Aorta (tissue), 5 donors: ENCODE measurements at regions not wholly inside any gene's neighbourhood (a gene's known extent, or its start where the extent isn't known, plus 50 kb on each side); places are given as distances from the start of the nearest gene placed in this dataset.
"Not testable (repeated sequence)": the region's sequence is repeated elsewhere in the genome, so short reads cannot be mapped to it uniquely, and the experiment has no call there.

Experiments
- ATAC-seq: fragments of 200-7000 bp; cut with Tn5 transposase; one replicate; pipeline ENCODE4 v1.9.1; 2022; ENCODE audit warnings: moderate library complexity; ENCODE audit not compliant: low FRiP score
- DNase-seq, 2 donors: peaks; one replicate each; pipeline ENCODE4 v3.0.0-alpha.2; 2020
- H3K27ac ChIP-seq, 2 donors: one replicate each; pipeline ENCODE4 v1.5.1; 2013; ENCODE audit warnings: low read length in 2 of 2, mild to moderate bottlenecking in 2 of 2, moderate library complexity in 2 of 2, control low read depth in 1 of 2, inconsistent platforms in 1 of 2, low read depth in 1 of 2
- H3K27me3 ChIP-seq, 2 donors: one replicate each; pipeline ENCODE4 v1.6.1; 2013; ENCODE audit warnings: control low read depth in 1 of 2, low read length in 1 of 2, mild to moderate bottlenecking in 1 of 2, moderate library complexity in 1 of 2; ENCODE audit not compliant: insufficient read depth in 2 of 2, control insufficient read depth in 1 of 2
- H3K36me3 ChIP-seq, 2 donors: one replicate each; pipeline ENCODE4 v1.6.1; 2013; ENCODE audit warnings: control low read depth in 1 of 2, low read length in 1 of 2, mild to moderate bottlenecking in 1 of 2; ENCODE audit not compliant: insufficient read depth in 2 of 2, control insufficient read depth in 1 of 2
- H3K4me1 ChIP-seq, 2 donors: one replicate each; pipeline ENCODE4 v1.6.1; 2013; ENCODE audit warnings: low read length in 2 of 2, control low read depth in 1 of 2, mild to moderate bottlenecking in 1 of 2, moderate library complexity in 1 of 2; ENCODE audit not compliant: insufficient read depth in 2 of 2, control insufficient read depth in 1 of 2
- H3K4me3 ChIP-seq, 2 donors: one replicate each; pipeline ENCODE4 v1.5.1; 2013; ENCODE audit warnings: low read length in 2 of 2, control low read depth in 1 of 2, mild to moderate bottlenecking in 1 of 2
- H3K9me3 ChIP-seq: one replicate; pipeline ENCODE4 v1.6.1; 2013; ENCODE audit warnings: mild to moderate bottlenecking, low read length; ENCODE audit not compliant: control insufficient read depth
- WGBS, 2 donors: extraction: QIAGEN DNeasy Blood & Tissue Kit; methylation state at CpG; one replicate each; pipeline ENCODE4 v1.1.7; 2013; 5-methylcytosine and 5-hydroxymethylcytosine counted together
- intact Hi-C, 2 donors: fragments of 100-400 bp; cut with DNase I; formaldehyde crosslinking; loops; one replicate each; pipeline versions ENCODE4 v1.14.2 to v1.15.0; 2022
- donor health status: healthy with polysubstance abuse.
- donor health status: Bipolar disorder and iron deficiency.
- donor health status: DM: no; HTN: no; CAD: no.
- donor health status: DM: no; HTN: no; CAD: no.
- donor health status: DM: yes; HTN: yes; CAD: no.

DNA sequence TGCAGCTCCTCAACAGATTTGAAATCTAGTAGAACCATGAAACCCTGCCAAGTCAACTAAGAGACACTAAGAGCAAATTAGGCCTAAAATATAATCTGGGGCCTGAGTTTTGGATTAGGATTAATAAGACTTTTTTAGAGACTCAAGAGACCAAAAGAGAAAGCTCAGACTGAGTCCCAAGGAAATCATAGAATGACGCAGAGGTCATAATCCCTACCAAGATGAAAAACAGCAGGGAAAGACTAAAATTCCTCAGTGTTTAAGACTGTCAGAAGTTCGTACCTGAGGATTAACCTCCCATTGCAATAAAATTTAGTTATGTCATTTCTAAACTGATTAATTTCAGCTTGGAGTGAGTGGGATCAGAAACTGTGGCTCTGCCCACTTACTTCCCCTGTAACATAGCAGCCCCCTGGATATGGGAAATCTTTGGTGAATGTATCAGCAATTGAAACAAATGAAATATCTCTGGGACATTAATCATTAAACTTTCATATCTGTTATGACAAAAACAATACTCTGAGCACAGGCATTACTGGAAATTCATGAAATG is 200.3 kb downstream of the EDN1 start:
- ATAC-seq, result peak; percentile 31
- H3K4me1 ChIP-seq, result peaks cover 2 to 10% of the 10 kb centered on the region in 2 donors
- H3K27me3 ChIP-seq, result no peaks in the 10 kb centered on the region
- H3K4me3 ChIP-seq, result no peak overlapping the region
- peak overlapping the region; percentile 65 to 71 for H3K27ac ChIP-seq
- H3K9me3 ChIP-seq, result no peaks in the 10 kb centered on the region
- intact Hi-C loops, result loop anchor here in 1 of 2 donors (5.0 kb wide), 2 partner anchors 112 to 193 kb away; no protein-coding TSS in a partner anchor
- H3K36me3 ChIP-seq, result no peaks in the 10 kb centered on the region
- 47 to 52% methylated on average over 2 of the region's 2 CpGs for WGBS, 2 donors
- no peak for DNase-seq

DNA sequence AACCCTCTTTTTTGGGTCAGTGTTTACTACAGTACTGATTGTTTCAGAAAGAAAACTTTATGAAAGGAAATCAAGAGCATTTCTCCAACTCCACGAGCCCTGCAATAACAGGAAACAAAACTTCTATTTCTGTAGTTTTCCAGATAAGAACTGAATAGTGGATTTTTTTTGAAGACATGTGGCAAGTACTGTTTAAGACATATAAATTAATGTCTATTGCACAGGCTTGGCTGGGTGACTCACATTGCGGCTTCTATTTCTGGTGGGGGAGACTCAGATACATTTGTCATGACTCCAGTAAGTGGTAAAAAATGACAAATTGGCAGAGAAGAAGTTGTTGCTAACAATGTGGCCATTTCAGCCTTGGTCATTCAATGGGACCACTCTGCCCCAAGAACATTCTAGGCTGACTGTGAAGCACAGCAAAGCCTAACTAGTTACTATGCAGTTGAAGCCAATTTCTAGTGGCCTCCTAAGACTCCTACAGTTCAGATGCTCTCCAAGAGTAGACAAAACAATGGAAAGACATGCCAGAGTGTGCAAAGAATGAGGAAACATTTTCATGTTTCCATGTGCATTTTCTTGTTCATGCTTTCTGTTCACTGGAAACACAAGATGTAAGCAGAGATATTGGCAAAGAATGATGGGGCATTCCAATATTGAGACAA is 200.9 kb downstream of the EDN1 start:
- Histone ChIP-seq H3K4me1 (peaks cover 2 to 10% of the 10 kb centered on the region in 2 donors), H3K36me3 (no peaks in the 10 kb centered on the region), H3K9me3 (no peaks in the 10 kb centered on the region), H3K4me3 (no peak overlapping the region), H3K27me3 (no peaks in the 10 kb centered on the region), H3K27ac (peak overlapping the region; percentile 45 to 59)
- peak in 1 of 2 donors; percentile 75 for DNase-seq
- 2 to 4% methylated on average over 2 of the region's 2 CpGs for WGBS, 2 donors
- intact Hi-C loops, result loop anchor here in 1 of 2 donors (5.0 kb wide), 2 partner anchors 111 to 194 kb away; no protein-coding TSS in a partner anchor
- ATAC-seq, result peak; percentile 83

DNA sequence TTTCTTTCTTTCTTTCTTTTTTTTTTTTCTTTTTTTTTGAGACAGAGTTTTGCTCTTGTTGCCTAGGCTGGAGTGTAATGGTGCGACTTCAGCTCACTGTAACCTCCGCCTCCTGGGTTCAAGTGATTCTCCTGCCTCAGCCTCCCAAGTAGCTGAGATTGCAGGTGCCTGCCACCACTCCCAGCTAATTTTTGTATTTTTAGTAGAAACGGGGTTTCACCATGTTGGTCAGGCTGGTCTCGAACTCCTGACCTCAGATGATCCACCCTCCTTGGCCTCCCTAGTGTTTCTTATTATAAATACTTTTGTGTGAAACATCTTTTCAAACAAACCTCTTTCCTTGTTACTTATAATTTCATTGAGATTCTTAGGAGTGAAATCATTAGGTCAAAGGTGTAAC is 202.8 kb downstream of the EDN1 start:
- intact Hi-C loops, result loop anchor here in 1 of 2 donors (5.0 kb wide), 2 partner anchors 109 to 196 kb away; no protein-coding TSS in a partner anchor
- H3K4me1 ChIP-seq, result peaks cover 2 to 10% of the 10 kb centered on the region in 2 donors

DNA sequence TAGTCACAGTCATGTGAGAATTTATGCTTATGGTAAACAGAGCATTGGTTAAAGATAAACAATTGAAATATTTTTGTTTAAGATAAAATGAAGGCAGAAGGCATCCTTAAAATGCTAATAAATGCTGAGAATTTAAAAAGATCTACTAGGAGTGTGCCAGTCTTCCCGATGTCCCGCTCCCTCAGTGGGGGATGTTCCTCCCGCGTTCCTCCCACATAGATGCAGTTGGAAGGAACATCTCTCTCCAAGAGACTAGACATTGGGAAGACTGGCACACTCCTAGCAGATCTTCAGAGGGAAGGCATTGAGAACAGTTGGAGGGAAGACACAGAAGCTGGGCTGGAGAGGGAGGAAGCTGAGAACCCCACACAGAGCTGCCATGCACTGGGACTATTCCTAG is 203.3 kb downstream of the EDN1 start:
- Histone ChIP-seq H3K36me3 (no peaks in the 10 kb centered on the region), H3K4me1 (peaks cover 2 to 10% of the 10 kb centered on the region in 2 donors), H3K9me3 (no peaks in the 10 kb centered on the region), H3K27me3 (no peaks in the 10 kb centered on the region), H3K27ac (no peak overlapping the region), H3K4me3 (no peak overlapping the region)
- intact Hi-C loops, result loop anchor here in 1 of 2 donors (5.0 kb wide), 2 partner anchors 109 to 196 kb away; no protein-coding TSS in a partner anchor
- ATAC-seq (no peak), DNase-seq (no peak)
- WGBS, 2 donors, result 95% methylated on average over 4 of the region's 4 CpGs

More for the DNA sequence above, 202.8 kb downstream of the EDN1 start:
- not testable (repeated sequence) for H3K36me3 ChIP-seq, H3K9me3 ChIP-seq, H3K27ac ChIP-seq, H3K4me3 ChIP-seq, ATAC-seq, H3K27me3 ChIP-seq, DNase-seq
- WGBS, 2 donors, result 96 to 98% methylated on average over 4 of the region's 4 CpGs

DNA sequence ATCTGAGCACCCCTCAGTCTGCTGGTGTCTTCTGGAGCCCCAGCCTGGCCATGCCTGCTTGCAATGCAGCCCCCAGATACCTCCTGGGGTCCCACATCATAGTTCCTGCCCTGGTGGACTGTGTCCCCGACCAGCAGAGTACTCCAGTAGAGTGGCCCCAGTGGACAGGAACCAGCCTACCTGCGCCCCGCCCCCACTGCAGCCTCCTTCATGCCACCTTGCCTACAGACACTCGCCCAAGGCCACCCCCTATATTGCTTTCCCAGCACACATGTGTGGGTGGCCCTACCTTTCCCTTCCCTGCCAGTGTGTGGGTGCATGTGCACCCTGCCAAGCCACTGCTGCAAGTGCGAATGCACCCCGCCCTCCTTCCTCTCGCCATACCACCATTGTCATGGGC is 204.0 kb downstream of the EDN1 start:
- Histone ChIP-seq H3K4me1 (peaks cover 2 to 10% of the 10 kb centered on the region in 2 donors), H3K4me3 (no peak overlapping the region), H3K36me3 (no peaks in the 10 kb centered on the region), H3K27ac (no peak overlapping the region), H3K27me3 (no peaks in the 10 kb centered on the region), H3K9me3 (no peaks in the 10 kb centered on the region)
- WGBS, 2 donors, result 95 to 97% methylated on average over 7 of the region's 7 CpGs
- intact Hi-C loops, result loop anchor here in 1 of 2 donors (5.0 kb wide), 2 partner anchors 108 to 197 kb away; no protein-coding TSS in a partner anchor
- ATAC-seq (no peak), DNase-seq (no peak)

DNA sequence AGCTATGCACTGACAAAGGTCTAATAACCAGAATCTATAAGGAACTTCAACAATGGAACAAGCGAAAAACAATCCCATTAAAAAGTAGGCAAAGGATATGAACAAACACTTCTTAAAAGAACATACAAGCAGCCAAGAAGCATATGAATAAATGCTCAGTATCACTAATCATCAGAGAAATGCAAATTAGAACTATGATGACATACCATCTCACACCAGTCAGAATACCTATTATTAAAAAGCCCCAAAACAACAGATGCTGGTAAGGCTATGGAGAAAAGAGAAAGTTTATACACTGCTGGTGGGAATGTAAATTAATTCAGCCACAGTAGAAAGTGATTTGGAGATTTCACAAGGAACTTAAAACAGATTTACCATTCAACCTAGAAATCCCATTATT is 211.8 kb downstream of the EDN1 start:
- 99 to 100% methylated on average over 1 of the region's 1 CpG for WGBS, 2 donors
- Histone ChIP-seq H3K27me3 (no peaks in the 10 kb centered on the region), H3K27ac (no peak overlapping the region), H3K9me3 (no peaks in the 10 kb centered on the region), H3K36me3 (no peaks in the 10 kb centered on the region), H3K4me1 (peaks cover 0 to 2% of the 10 kb centered on the region in 2 donors), H3K4me3 (no peak overlapping the region)
- intact Hi-C loops, result no loop called here
- ATAC-seq, result no peak
- no peak for DNase-seq

DNA sequence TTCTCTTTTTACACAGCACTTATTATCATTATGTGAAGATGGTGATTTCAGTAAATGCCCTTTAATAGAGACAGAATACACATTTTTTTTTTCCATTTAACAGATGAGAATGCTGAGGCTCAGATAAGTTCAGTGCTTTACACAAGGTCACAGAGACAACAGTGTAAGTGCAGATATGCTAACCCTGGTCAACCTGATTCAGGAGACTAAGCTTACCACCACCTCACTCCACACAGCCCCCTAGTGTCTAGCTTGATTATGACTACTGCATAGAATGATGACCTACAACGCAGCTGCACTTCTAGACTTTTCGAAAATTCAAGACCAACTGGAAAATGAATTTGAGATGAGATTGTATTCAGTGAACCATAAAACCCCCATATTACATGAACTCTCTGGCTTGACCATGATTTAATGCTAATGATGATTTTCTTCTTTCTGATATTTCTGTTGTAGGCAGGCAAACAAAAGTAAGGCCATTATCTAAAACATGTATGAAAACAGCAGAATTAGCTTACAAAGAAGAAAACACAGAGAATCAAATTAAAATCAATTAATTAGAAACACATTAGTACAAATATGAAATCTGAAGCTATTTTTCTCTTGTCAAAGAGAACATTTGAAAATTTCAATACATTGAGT is 212.1 kb upstream of the PHACTR1 start:
- ATAC-seq, result no peak
- H3K27me3 ChIP-seq, result no peaks in the 10 kb centered on the region
- H3K27ac ChIP-seq, result no peak overlapping the region
- no peak for DNase-seq
- intact Hi-C loops, result no loop called here
- WGBS, 2 donors, result 95% methylated on average over 2 of the region's 2 CpGs
- H3K36me3 ChIP-seq, result no peaks in the 10 kb centered on the region
- H3K9me3 ChIP-seq, result no peaks in the 10 kb centered on the region
- no peak overlapping the region for H3K4me3 ChIP-seq
- peaks cover 0 to 2% of the 10 kb centered on the region in 2 donors for H3K4me1 ChIP-seq

DNA sequence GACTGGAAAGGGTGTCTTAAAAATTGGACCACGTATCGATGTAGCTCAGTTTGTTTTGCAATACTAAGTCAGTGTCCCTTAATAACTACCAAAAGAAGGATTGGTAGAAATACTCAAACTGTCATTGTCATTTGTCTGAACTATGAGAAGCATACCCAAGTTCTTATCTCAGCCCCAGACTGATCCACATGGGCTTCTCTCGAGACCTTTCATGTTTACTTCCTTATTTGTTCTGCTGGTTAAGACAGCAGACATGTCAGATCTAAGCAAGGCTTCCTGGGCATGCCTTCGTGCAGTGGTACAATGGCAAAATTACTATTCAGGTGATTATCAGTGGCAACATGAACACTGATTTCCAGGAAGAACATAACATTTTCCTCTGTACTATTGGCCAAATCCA is 211.1 kb upstream of the PHACTR1 start:
- intact Hi-C loops, result no loop called here
- WGBS, 2 donors, result 83 to 86% methylated on average over 4 of the region's 4 CpGs
- H3K4me1 ChIP-seq, result peaks cover 0 to 2% of the 10 kb centered on the region in 2 donors
- H3K9me3 ChIP-seq, result no peaks in the 10 kb centered on the region
- no peak for ATAC-seq
- no peaks in the 10 kb centered on the region for H3K36me3 ChIP-seq
- H3K27me3 ChIP-seq, result no peaks in the 10 kb centered on the region
- no peak overlapping the region for H3K4me3 ChIP-seq
- H3K27ac ChIP-seq, result no peak overlapping the region
- DNase-seq, result no peak
